ENCODE measurements at regions not wholly inside any gene's neighbourhood (a gene's known extent, or its start where the extent isn't known, plus 50 kb on each side); places are given as distances from the start of the nearest gene placed in this dataset.
A peak's percentile ranks its signal among the peaks of the same experiment; 100 is the strongest.
"Not testable (repeated sequence)": the region's sequence is repeated elsewhere in the genome, so short reads cannot be mapped to it uniquely, and the experiment has no call there.

- no peak for DNase-seq (ENCODE audit: low read depth)
- H3K4me3 ChIP-seq (ENCODE audit: low read depth, low read length) = no peak overlapping the region
- TF ChIP-seq, protein P1, sequence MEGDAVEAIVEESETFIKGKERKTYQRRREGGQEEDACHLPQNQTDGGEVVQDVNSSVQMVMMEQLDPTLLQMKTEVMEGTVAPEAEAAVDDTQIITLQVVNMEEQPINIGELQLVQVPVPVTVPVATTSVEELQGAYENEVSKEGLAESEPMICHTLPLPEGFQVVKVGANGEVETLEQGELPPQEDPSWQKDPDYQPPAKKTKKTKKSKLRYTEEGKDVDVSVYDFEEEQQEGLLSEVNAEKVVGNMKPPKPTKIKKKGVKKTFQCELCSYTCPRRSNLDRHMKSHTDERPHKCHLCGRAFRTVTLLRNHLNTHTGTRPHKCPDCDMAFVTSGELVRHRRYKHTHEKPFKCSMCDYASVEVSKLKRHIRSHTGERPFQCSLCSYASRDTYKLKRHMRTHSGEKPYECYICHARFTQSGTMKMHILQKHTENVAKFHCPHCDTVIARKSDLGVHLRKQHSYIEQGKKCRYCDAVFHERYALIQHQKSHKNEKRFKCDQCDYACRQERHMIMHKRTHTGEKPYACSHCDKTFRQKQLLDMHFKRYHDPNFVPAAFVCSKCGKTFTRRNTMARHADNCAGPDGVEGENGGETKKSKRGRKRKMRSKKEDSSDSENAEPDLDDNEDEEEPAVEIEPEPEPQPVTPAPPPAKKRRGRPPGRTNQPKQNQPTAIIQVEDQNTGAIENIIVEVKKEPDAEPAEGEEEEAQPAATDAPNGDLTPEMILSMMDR (IDR thresholded peaks at IDR 0.05; ENCODE audit: low read depth, low read length) = no peak
- TF ChIP-seq, protein P2, sequence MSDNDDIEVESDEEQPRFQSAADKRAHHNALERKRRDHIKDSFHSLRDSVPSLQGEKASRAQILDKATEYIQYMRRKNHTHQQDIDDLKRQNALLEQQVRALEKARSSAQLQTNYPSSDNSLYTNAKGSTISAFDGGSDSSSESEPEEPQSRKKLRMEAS (IDR thresholded peaks at IDR 0.05; ENCODE audit: low read depth, low read length) = no peak
- TF ChIP-seq POLR2A (IDR thresholded peaks at IDR 0.05; ENCODE audit: extremely low read depth, insufficient read length) = no peak
- TF ChIP-seq MYC (IDR thresholded peaks at IDR 0.05; ENCODE audit: low read depth, low read length) = no peak
Observed at GRCh38 chr5:92613546-92613945, 967.5 kb downstream of the NR2F1-AS1 start.

DNA sequence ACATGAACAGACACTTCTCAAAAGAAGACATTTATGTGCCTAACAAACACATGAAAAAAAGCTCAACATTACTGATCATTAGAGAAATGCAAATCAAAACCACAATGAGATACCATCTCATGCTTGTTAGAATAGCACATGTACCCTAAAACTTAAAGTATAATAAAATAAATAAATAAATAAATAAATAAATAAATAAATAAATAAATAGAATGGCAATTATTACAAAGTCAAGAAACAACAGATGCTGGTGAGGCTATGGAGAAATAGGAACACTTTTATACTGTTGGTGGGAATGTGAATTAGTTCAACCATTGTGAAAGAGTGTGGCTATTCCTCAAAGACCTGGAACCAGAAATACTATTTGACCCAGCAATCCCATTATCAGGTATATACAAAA, 970.6 kb downstream of the NR2F1-AS1 start:
- H3K4me3 ChIP-seq (ENCODE audit: low read depth, low read length) = not testable (repeated sequence)

DNA sequence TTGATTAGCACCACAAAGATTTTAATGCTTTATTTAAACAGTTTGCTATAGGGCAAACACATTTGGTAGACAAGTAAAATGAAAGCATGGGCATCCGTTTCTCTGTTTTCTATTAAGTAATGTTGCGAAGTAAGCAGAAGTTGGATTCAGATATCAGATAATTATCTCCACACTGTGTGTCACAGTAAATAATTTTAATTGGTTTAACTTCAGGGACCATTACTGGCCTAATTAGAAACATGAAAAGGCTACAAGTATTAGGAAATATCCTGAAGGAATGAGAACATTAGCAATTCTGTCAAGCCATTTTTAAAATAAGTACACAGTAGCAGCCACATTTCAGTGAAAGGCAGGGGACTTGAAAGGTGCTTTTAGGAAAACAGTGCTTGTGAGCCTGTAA, 975.4 kb downstream of the NR2F1-AS1 start:
- DNase-seq (ENCODE audit: low read depth) = no peak
- TF ChIP-seq, protein P1 (IDR thresholded peaks at IDR 0.05; ENCODE audit: low read depth, low read length) = no peak
- TF ChIP-seq, protein P2 (IDR thresholded peaks at IDR 0.05; ENCODE audit: low read depth, low read length) = no peak
- TF ChIP-seq MYC (IDR thresholded peaks at IDR 0.05; ENCODE audit: low read depth, low read length) (no peak), POLR2A (IDR thresholded peaks at IDR 0.05; ENCODE audit: extremely low read depth, insufficient read length) (no peak)
- no peak overlapping the region for H3K4me3 ChIP-seq (ENCODE audit: low read depth, low read length)

More for the DNA sequence above, 970.6 kb downstream of the NR2F1-AS1 start:
- not testable (repeated sequence) for DNase-seq (ENCODE audit: low read depth)

GRCh38 chr5:92599217-92599810, 981.7 kb downstream of the NR2F1-AS1 start:
- no peak overlapping the region for H3K4me3 ChIP-seq (ENCODE audit: low read depth, low read length)
- DNase-seq (ENCODE audit: low read depth) = peak; percentile 8
- TF ChIP-seq, protein P2 (IDR thresholded peaks at IDR 0.05; ENCODE audit: low read depth, low read length) = no peak
- TF ChIP-seq POLR2A (IDR thresholded peaks at IDR 0.05; ENCODE audit: extremely low read depth, insufficient read length) (no peak), MYC (IDR thresholded peaks at IDR 0.05; ENCODE audit: low read depth, low read length) (no peak)
- TF ChIP-seq, protein P1 (IDR thresholded peaks at IDR 0.05; ENCODE audit: low read depth, low read length) = no peak

- no peak overlapping the region for H3K4me3 ChIP-seq (ENCODE audit: low read depth, low read length)
- DNase-seq (ENCODE audit: low read depth) = no peak
- TF ChIP-seq, protein P1 (IDR thresholded peaks at IDR 0.05; ENCODE audit: low read depth, low read length) = no peak
- TF ChIP-seq POLR2A (IDR thresholded peaks at IDR 0.05; ENCODE audit: extremely low read depth, insufficient read length) (no peak), MYC (IDR thresholded peaks at IDR 0.05; ENCODE audit: low read depth, low read length) (no peak)
- TF ChIP-seq, protein P2 (IDR thresholded peaks at IDR 0.05; ENCODE audit: low read depth, low read length) = no peak
Observed at GRCh38 chr5:92594031-92594430, 987.0 kb downstream of the NR2F1-AS1 start.

DNA sequence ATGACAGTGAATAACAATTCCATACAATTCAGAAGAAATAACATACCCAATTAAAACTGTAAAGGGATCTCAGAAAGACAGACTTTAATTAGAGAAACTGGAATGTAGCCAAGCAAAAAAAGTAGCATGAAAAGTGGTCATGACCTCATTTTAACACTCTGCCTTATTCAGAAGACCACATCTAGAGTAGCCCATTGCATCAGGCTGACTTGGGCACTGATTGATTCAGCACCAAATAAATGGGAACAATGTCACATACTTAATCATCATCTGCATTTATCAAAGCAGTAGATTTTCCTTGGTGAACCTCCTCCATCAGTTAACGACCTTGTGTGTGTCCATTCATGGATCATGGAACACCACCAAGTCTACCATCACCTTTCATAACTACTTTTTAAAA, 992.1 kb downstream of the NR2F1-AS1 start:
- no peak for DNase-seq (ENCODE audit: low read depth)
- no peak for TF ChIP-seq POLR2A (IDR thresholded peaks at IDR 0.05; ENCODE audit: extremely low read depth, insufficient read length)
- TF ChIP-seq MYC (IDR thresholded peaks at IDR 0.05; ENCODE audit: low read depth, low read length) = no peak
- TF ChIP-seq, protein P1 (IDR thresholded peaks at IDR 0.05; ENCODE audit: low read depth, low read length) = no peak
- TF ChIP-seq, protein P2 (IDR thresholded peaks at IDR 0.05; ENCODE audit: low read depth, low read length) = no peak
- H3K4me3 ChIP-seq (ENCODE audit: low read depth, low read length) = no peak overlapping the region

Data from NB4 (cell line).